GM12892 (cell line): ENCODE measurements at regions not wholly inside any gene's neighbourhood (a gene's known extent, or its start where the extent isn't known, plus 50 kb on each side); places are given as distances from the start of the nearest gene placed in this dataset.

Experiments
- POLR2A ChIP-seq: IDR thresholded peaks from 2 replicates; pipeline ENCODE4 v1.6.1; 2011; ENCODE audit warnings: low read depth, low read length, control low read depth
- POLR2AphosphoS5 ChIP-seq: IDR thresholded peaks from 2 replicates; pipeline ENCODE4 v1.6.1; 2011; ENCODE audit warnings: low read depth, low read length, control low read depth
- TAF1 ChIP-seq: IDR thresholded peaks from 2 replicates; pipeline ENCODE4 v1.6.1; 2011; ENCODE audit warnings: low read depth, mild to moderate bottlenecking, control low read depth, low read length, borderline replicate concordance

GRCh38 chrX:22542641-22543040, 269.9 kb downstream of the CBLL2 start:
- TF ChIP-seq TAF1 (no peak), POLR2A (no peak), POLR2AphosphoS5 (no peak)
